Fibroblast of pulmonary artery (primary cell): ENCODE measurements at regions not wholly inside any gene's neighbourhood (a gene's known extent, or its start where the extent isn't known, plus 50 kb on each side); places are given as distances from the start of the nearest gene placed in this dataset.
A peak's percentile ranks its signal among the peaks of the same experiment; 100 is the strongest.
"Not testable (repeated sequence)": the region's sequence is repeated elsewhere in the genome, so short reads cannot be mapped to it uniquely, and the experiment has no call there.

Experiments used
- DNase-seq: peaks from one replicate; pipeline ENCODE4 v3.0.0-alpha.2; 2010; ENCODE audit warnings: low read depth
- H3K4me3 ChIP-seq: replicated peaks from 2 replicates; pipeline ENCODE4 v1.5.1; 2011; ENCODE audit warnings: low read depth, mild to moderate bottlenecking, control low read depth, low read length, moderate library complexity
- TF ChIP-seq, protein P1 (sequence below): IDR thresholded peaks from 2 replicates; pipeline ENCODE4 v1.5.1; 2011; ENCODE audit warnings: mild to moderate bottlenecking, control low read depth, low read length, inconsistent platforms; ENCODE audit errors: missing control alignments

DNA sequence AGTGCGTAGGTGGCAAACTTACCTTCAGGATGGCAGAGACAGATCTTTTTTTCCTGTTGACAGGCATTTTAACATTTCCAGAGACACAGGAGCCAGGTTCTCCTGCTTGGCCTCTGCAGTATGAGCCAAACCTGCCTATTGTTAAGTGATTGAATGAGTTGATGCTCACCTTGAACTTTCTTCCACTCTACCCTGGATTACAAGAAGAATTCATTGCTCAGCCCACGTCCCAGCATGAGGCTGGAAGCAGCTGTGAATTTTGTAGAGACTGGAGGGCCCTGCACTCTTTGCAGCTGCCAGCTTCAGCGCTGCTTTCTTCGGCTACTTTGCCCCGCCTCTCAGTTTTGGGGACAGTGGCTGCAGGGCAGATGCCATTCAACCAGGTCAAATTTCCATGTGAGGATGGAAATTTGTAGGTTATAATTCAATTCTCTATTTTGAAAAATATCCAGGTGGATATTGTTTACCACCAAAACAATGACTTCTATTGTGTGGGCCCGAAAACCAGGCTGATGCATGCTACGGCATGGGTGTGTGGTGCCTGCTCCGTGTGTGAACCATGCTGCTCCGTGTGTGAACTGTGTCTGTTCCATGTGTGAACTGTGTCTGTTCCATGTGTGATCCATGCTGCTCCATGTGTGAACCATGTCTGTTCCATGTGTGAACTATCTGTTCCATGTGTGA, 75.2 kb upstream of the METTL9 start:
- DNase-seq = no peak
- H3K4me3 ChIP-seq = no peak overlapping the region
- TF ChIP-seq, protein P1, sequence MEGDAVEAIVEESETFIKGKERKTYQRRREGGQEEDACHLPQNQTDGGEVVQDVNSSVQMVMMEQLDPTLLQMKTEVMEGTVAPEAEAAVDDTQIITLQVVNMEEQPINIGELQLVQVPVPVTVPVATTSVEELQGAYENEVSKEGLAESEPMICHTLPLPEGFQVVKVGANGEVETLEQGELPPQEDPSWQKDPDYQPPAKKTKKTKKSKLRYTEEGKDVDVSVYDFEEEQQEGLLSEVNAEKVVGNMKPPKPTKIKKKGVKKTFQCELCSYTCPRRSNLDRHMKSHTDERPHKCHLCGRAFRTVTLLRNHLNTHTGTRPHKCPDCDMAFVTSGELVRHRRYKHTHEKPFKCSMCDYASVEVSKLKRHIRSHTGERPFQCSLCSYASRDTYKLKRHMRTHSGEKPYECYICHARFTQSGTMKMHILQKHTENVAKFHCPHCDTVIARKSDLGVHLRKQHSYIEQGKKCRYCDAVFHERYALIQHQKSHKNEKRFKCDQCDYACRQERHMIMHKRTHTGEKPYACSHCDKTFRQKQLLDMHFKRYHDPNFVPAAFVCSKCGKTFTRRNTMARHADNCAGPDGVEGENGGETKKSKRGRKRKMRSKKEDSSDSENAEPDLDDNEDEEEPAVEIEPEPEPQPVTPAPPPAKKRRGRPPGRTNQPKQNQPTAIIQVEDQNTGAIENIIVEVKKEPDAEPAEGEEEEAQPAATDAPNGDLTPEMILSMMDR = no peak

DNA sequence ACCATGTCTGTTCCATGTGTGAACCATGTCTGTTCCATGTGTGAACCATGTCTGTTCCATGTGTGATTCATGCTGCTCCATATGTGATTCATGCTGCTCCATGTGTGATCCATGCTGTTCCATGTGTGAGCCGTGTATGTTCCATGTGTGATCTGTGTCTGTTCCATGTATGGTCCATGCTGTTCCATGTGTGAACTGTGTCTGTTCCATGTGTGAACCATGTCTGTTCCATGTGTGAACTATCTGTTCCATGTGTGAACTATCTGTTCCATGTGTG, 74.7 kb upstream of the METTL9 start:
- not testable (repeated sequence) for H3K4me3 ChIP-seq

GRCh38 chr16:21525029-21525895, 74.1 kb upstream of the METTL9 start:
- DNase-seq = peak; percentile 73
- H3K4me3 ChIP-seq = not testable (repeated sequence)

More for the DNA sequence above, 74.7 kb upstream of the METTL9 start:
- not testable (repeated sequence) for DNase-seq

- not testable (repeated sequence) for DNase-seq, H3K4me3 ChIP-seq
Measured at GRCh38 chr16:21525956-21526922, 73.1 kb upstream of the METTL9 start.

DNA sequence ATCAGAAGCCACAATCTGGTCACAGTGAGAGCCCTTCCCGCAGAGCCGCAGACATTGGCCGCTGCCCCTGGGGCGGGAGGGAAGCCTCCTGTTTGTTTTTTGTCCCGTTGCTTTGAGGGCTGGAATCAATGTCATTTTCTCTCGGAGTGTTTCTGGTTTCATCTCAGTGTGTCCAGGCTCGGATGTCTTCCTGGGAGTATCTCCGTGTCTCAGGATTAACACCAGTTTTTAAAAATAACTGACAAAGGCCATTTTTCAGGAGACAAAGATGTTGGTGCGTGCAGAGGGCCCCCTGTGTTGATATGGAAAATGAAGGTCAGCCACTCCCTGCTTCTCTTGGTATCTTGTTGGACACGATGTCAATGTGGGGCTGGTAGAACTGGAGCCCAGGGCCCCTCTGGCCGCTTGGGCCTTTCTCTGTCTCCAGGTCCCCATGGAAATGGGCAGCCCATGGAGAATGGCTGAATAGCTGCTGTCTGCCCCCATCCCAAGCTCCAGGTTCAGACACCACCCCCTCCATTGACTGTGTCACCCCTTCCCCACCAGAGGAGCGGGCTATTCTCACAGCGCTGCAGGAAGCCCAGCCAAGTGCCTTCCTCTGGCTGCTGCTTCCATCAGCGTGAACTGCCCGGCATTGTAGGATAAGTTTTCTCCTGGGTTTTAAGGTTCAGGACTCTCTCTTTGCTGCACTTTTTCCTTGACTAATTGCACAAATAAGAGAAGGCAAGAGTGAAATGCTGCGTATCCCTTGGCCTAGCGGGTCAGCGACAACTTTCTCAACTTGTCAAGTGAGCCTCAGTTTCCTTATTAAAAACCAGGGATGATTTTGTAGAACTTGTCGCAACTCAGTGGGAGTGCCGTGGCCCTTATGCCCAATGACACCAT, 72.2 kb upstream of the METTL9 start:
- TF ChIP-seq, protein P1 = no peak
- no peak for DNase-seq
- H3K4me3 ChIP-seq = no peak overlapping the region

DNA sequence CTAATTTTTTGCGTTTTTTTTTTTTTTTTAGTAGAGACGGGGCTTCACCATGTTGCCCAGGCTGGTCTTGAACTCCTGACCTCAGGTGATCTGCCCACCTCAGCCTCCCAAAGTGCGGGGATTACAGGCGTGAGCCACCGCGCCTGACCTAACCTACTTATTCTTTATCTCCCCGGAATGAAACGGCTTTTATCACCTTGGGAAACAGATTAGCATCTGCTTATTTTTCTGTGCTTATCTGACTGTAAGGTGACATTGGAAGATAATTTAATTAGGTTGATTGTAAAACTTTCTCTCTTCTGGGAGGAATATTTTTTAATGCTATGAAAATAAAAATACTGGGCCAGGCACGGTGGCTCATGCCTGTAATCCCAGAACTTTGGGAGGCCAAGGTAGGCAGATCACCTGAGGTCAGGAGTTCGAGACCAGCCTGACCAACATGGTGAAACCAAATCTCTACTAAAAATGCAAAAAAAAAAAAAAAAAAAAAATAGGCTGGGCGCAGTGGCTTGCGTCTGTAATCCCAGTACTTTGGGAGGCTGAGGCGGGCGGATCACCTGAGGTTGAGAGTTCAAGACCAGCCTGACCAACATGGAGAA, 70.2 kb upstream of the METTL9 start:
- not testable (repeated sequence) for H3K4me3 ChIP-seq, DNase-seq

GRCh38 chr16:21530729-21531383, 68.5 kb upstream of the METTL9 start:
- DNase-seq, H3K4me3 ChIP-seq: not testable (repeated sequence)

DNA sequence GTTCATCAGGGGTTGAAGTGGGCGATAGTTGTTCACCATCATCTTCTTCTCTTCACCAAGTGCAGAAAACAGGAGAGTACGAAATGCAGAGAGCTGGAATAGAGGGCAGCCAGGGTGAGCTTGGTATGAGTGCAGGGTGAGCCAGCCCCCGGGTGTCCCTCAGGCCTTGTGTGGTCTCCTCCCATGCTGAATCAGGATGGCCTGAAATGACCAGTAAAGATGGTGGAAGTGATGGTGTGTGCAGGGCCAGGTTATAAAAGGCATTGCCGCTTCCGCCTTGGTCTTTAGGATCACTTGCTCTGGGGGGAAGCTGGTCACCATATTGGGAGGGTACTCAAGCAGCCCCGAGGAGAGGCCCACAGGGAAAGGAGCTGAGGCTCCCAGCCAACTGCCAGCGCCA, 66.4 kb upstream of the METTL9 start:
- DNase-seq, H3K4me3 ChIP-seq: not testable (repeated sequence)

DNA sequence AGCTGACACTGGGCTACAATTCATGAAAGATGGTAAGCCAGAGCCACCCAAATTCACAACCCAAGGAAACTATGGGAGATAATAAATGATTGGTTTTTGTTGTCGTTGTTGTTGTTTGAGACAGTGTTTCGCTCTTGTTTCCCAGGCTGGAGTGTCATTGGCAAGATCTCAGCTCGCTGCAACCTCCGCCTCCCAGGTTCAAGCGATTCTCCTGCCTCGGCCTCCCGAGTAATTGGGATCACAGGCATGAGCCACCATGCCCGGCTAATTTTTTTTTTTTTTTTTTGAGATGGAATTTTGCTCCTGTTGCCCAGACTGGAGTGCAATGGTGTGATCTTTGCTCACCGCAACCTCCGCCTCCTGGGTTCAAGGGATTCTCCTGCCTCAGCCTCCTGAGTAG, 65.9 kb upstream of the METTL9 start:
- not testable (repeated sequence) for H3K4me3 ChIP-seq, DNase-seq

DNA sequence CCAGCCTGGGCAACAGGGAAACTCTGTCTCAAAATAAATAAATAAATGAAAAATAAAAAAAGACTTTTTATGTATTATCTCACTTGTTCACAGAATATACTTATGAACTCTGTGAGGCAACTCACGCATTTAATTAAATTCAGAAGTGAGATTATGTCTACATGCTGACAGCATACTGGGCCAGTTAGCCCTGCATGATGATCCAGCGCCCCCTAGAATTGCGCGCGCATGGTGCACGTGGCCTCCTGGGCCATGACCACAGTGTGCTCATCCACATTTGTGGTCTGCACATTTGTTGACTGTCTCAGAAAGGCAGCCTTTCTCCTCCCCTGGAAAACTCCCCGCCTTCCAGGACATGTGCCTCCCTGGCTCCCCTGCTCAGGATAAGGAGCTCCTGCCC, 64.8 kb upstream of the METTL9 start:
- DNase-seq = not testable (repeated sequence)

DNA sequence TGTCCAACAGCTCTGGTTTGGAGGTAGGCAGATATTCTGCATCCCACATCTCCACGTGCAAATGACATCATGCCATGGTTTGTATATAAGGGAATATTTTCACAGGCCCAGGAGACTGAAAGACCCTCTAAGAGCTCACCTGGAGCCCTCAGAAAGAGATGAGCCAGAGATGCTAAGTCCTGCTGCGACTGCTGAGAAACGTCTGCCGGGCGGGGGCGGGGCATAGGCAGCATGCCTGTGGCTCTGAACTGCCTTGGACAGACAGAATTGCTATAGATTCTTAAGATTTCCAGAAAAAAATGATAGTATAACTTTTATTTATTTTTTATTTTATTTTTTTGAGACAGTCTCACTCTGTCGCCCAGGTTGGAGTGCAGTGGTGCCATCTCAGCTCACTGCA, 64.2 kb upstream of the METTL9 start:
- H3K4me3 ChIP-seq, DNase-seq: not testable (repeated sequence)

More for the DNA sequence above, 64.8 kb upstream of the METTL9 start:
- H3K4me3 ChIP-seq = not testable (repeated sequence)

DNA sequence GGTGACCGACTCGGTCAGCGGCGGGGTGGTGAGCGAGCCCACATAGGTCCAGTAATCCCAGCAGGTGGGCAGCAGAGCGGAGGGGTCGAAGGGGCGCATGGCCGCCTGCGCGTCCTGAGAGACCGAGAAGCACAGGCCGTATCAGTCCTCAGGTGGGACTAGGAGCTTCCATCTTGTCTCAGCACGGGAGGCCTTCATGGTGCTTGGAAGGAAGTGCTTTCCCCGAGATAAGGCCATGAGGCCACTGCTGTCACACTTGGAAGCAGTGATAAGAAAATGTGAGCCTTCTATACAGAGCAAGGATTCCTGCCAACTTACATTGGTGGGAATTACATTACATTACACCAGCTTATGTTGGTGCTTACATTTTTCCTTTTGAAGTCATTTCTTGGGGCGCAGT, 62.6 kb upstream of the METTL9 start:
- not testable (repeated sequence) for H3K4me3 ChIP-seq

DNA sequence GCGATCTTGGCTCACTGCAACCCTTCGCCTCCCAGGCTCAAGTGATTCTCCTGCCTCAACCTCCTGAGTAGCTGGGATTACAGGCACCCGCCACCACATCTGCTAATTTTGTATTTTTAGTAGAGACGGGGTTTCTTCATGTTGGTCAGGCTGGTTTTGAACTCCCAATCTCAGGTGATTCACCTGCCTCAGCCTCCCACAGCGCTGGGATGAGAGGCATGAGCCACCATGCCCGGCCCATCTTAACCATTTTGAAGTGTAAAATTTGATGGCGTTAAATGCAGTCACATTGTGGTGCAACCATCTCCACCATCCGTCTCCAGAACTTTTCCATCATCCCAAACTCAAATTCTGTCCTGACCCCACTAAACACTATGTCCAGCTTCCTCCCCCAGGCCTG, 61.8 kb upstream of the METTL9 start:
- H3K4me3 ChIP-seq, DNase-seq: not testable (repeated sequence)

More for the DNA sequence above, 62.6 kb upstream of the METTL9 start:
- DNase-seq = not testable (repeated sequence)

GRCh38 chr16:21539107-21539618, 60.2 kb upstream of the METTL9 start:
- H3K4me3 ChIP-seq, DNase-seq: not testable (repeated sequence)
